Esophagus muscularis mucosa (tissue), 3 donors: ENCODE measurements at regions not wholly inside any gene's neighbourhood (a gene's known extent, or its start where the extent isn't known, plus 50 kb on each side); places are given as distances from the start of the nearest gene placed in this dataset.

Experiments
- POLR2A ChIP-seq: fragments of 450-650 bp; IDR thresholded peaks from one replicate; pipeline ENCODE4 v1.6.1; 2017; ENCODE audit warnings: antibody characterized with exemption, moderate library complexity, mild to moderate bottlenecking, low read depth
- POLR2AphosphoS5 ChIP-seq, 2 donors: sonication (generic); formaldehyde crosslinking; IDR thresholded peaks; one replicate each; pipeline ENCODE4 v1.6.1; 2017; ENCODE audit warnings: antibody characterized with exemption in 2 of 2
- TF ChIP-seq, protein P1 (sequence below), 3 experiments: fragments of 200-600 bp in 2 of 3; fragments of 450-650 bp in 1 of 3; sonication (generic) in 2 of 3; IDR thresholded peaks; one replicate each; pipeline ENCODE4 v1.5.1; 2017 to 2019; ENCODE audit warnings: antibody characterized with exemption in 3 of 3, mild to moderate bottlenecking in 2 of 3, moderate library complexity in 1 of 3

DNA sequence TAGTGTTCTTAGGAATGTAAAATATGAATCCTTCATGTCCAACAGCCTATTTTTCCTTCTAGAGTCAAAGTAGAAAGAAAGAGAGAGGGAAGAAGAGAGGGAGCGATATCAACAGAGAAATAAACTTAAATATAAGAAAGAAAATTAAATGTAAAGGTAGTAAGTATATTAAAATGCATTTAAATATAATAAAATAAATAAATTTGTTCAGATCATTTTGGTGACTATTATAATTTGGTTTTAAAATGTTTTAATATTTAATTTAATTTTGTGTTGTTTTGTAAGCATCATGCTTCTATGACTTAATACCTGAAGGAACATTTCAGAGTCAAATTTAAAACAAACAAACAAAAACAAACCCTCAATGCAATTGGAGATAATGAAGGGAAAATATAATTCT, 405.2 kb upstream of the IRX1 start:
- TF ChIP-seq, protein P1, sequence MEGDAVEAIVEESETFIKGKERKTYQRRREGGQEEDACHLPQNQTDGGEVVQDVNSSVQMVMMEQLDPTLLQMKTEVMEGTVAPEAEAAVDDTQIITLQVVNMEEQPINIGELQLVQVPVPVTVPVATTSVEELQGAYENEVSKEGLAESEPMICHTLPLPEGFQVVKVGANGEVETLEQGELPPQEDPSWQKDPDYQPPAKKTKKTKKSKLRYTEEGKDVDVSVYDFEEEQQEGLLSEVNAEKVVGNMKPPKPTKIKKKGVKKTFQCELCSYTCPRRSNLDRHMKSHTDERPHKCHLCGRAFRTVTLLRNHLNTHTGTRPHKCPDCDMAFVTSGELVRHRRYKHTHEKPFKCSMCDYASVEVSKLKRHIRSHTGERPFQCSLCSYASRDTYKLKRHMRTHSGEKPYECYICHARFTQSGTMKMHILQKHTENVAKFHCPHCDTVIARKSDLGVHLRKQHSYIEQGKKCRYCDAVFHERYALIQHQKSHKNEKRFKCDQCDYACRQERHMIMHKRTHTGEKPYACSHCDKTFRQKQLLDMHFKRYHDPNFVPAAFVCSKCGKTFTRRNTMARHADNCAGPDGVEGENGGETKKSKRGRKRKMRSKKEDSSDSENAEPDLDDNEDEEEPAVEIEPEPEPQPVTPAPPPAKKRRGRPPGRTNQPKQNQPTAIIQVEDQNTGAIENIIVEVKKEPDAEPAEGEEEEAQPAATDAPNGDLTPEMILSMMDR (IDR thresholded peaks at IDR 0.05) = no peak
- TF ChIP-seq POLR2A (no peak), POLR2AphosphoS5 (IDR thresholded peaks at IDR 0.05) (no peak)
